GM19328 (cell line): ENCODE measurements at regions not wholly inside any gene's neighbourhood (a gene's known extent, or its start where the extent isn't known, plus 50 kb on each side); places are given as distances from the start of the nearest gene placed in this dataset.

Experiments
- ATAC-seq: cut with Tn5 transposase; IDR thresholded peaks from one replicate; pipeline ENCODE4 v1.9.1; 2021; ENCODE audit warnings: mild to moderate bottlenecking, moderate library complexity; ENCODE audit not compliant: unreplicated experiment

DNA sequence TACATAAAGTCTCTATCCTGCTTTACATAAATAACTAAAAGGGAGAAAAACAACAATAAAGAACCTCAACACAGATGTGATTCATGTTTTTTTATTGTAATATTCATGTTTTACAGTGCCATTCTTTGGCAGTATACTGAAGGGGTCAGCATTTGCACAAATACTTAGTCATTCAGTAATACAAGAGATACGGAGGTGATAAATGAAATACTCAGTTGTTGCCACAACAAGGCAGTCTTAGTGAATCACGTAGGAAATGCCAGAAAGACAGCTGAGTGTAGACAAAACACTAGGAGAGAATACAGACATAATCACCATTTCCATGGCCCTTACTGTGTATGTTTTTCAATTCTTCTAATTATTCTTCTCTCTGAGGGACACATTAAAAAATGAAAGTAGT lies 910.4 kb downstream of the METTL15 start:
- ATAC-seq: no peak

GRCh38 chr11:29017941-29018340 lies 909.8 kb downstream of the METTL15 start:
- no peak for ATAC-seq

DNA sequence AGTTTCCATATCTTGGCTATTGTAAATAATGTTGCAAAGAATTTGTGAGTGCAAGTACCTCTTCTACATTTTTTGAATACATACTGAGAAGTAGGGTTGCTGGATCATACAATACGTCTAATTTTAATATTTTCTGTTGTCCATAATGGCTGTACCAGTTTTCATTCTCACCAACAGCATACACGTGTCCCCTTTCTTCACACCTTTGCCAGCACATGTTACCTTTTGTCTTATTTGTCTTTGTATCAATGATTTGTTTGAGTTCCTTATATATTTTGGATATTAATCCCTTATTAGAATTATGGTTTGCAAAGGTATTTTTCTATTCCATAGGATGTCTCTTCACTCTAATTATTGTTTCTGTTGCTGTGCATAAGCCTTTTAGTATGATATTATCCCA lies 904.3 kb downstream of the METTL15 start:
- ATAC-seq: no peak

GRCh38 chr11:29009426-29009825 lies 901.2 kb downstream of the METTL15 start:
- no peak for ATAC-seq

DNA sequence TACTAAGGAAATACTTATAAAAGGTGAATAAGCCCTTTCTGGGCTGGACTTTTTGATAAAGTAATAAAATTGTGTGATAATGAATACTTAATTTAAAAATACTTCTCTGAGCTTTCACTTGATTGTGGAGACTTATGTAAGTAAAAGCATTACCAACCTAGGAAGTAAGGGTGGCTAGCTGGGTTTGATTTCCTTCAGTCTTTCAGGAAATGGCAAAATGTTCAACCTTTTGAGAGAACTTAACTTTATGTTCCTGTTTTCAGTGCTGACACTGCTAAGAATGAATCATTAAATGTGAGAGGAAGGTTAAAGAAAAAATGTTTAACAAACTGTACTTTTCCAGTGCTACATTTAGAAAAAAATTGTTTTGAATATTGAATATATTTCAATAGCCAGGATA lies 900.3 kb downstream of the METTL15 start:
- ATAC-seq: no peak

DNA sequence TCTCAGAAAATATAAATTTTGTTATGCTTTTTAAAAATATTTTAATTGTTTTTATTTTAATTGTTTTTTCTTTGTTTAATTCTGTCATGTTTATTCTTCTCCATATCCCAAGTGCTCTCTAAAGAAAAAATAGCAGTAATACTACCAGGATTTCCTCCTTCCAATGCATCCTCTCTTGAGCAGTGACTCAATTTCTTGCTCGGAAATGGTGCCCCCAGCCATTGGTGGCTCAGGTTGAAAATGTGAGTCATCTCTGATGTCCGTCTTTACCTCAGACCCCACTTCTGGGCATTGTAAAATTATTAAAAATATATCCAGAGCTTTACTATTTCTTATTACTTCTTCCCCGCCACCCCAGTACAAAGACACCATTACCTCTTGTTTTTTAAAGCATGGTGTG lies 898.5 kb downstream of the METTL15 start:
- no peak for ATAC-seq

DNA sequence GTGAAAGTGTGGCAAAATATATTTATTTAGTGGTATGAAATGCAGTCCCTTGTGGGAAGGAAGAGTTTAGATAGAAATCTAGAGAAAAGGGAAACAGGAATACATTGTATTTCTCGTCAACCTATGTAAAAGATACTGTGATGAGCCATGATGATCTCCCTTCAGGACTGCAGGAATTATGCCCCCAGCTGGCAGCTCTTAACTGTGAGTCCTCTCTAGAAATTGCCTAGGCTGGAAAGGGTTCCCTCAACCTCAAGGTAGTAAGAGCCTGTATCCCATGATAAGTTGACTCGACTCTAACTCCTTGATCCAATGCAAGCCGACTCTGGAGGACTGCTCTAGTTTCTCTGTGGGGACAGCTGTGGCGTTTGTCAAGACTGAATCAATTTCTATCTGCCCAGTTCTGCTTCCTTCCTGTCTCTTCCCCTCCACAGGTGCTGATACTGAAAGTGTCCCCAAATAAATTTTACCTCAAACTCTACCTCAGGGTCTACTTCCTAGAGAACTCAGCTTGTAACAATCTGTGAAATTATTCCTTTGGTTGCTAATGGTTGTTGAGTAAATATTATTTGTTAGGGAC lies 897.3 kb downstream of the METTL15 start:
- ATAC-seq: no peak

- ATAC-seq: no peak
Observed at GRCh38 chr11:29002816-29003215, 894.6 kb downstream of the METTL15 start.

DNA sequence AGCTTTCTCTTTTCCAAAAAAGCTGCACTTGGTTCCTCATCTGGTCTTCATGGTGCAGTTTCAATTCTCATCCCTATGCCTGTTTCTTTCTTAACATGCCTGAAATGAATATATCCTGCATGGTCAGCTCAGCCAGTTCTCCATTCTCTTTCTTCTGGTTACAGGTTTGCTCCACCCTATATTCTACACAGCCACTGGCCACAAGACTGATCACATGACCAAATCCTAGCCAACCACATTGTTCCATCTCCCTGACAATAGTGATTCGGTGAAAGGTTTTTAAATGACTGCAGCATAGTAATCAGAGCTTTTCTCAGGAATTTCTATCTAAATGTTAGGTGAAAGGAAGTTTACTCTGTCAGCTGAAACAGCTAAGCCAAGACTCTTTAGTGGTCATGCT lies 891.4 kb downstream of the METTL15 start:
- no peak for ATAC-seq

DNA sequence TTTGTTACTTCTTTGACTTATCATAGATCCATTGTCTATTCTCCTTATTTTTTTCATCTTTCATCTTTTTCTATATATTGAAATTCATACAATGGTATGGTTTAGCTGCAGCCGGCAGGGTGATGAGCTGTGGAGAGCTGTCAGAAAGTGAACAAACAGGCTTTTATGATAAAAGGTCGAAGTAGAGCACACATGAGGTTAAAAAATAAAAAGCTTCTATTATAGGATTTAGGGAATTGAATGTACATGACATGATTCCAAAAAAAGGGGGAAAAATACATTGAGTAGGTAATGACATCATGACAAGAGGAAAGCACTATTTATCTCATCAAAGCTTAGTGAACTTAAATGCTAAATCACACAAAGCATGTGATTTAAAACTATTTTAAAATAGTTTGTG lies 884.8 kb downstream of the METTL15 start:
- no peak for ATAC-seq

- no peak for ATAC-seq
Observed at GRCh38 chr11:28984231-28984630, 876.0 kb downstream of the METTL15 start.

DNA sequence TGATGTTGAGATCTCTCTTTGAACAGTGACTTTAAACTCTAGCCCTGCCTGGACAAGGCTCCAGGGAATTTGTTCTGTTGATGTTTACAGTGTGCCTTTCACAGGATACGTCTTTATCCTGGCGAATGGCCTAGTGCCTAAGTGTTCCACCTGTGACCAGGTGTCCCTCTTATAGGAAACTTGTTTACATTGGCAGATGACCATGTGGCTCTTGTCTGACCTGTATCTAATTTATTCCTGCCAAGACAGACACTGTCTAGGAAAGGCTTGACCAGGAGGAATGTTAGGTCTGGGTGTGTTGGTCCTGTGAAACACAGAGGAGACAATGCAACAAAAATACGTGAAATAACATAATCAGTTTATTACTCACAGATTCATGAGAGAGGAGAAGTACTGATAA lies 875.6 kb downstream of the METTL15 start:
- ATAC-seq: no peak

GRCh38 chr11:28981381-28981780 lies 873.2 kb downstream of the METTL15 start:
- ATAC-seq: no peak

DNA sequence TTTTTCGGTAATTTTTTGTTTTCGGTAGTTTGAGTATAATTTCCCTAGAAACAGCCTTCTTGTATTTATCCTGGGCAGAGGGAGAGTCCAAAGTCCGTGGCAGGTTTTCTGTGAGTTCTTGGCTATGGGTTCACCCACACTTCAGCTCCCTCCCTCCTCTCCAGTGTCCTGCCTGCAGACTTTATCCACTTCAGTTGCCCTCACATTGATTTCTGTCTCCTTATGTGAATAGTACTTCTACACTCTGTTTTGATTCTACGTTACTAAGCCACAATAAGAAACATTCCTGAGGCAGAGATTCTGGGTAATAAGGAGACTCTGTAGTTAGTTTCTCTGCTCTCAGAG lies 868.6 kb downstream of the METTL15 start:
- ATAC-seq: no peak

GRCh38 chr11:28976012-28976800 lies 868.0 kb downstream of the METTL15 start:
- no peak for ATAC-seq

DNA sequence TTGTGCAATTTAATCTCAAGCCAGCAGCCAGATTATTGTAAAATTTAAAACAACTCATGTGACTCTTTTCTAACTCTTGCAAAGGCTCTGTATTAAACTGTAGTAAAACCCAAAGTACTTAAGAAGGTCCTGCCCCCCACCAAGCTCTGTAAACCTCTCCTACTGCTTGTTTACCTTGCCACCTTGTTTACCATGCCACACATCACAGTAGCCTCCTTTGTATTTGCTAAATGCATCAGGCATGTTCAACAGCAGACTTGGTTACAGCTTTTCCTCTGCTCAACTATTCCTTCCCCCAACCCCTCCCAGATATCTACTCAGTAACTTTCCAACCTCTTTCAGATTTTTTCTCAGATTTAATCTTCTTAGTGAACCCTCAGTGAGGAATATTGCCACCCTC lies 861.6 kb downstream of the METTL15 start:
- no peak for ATAC-seq

GRCh38 chr11:28966951-28967350 lies 858.8 kb downstream of the METTL15 start:
- ATAC-seq: no peak

GRCh38 chr11:28965819-28966218 lies 857.6 kb downstream of the METTL15 start:
- ATAC-seq: no peak

DNA sequence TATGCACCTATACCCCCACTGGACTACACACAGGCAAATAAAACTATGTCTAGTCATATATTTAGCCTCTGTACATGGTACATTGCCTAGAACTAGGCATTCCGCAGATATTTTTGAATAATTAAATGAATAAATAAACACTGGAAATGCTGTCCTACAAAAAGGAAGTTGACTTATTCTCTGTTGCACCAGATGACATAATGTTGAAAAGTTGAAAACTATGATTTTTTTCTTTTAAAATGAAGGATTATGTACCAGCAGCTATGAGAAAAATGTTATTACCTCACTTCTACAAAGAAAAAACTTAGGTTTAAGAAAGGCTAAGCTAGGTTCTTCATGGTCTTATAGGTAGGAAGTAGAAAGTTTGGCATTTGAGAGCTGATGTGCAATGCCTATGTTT lies 856.6 kb downstream of the METTL15 start:
- ATAC-seq: no peak

DNA sequence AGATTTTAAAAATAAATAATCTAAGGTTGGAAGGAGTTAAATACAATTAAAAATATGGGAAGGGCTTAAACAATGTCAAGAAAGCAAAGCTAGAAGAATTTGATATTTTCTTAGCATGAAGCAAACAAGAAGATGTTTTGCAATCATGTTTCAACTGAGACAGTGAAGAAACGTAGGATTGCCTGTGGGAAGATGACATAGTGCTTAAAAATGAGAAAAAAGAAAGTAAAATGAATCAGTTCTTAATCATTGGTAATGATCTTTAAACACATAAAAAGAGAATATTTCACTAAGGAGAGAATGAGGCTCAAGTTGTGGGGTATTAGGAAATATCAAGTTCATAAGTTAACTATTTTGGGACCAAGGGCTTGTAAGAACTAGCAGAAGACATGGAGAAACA lies 855.0 kb downstream of the METTL15 start:
- no peak for ATAC-seq

DNA sequence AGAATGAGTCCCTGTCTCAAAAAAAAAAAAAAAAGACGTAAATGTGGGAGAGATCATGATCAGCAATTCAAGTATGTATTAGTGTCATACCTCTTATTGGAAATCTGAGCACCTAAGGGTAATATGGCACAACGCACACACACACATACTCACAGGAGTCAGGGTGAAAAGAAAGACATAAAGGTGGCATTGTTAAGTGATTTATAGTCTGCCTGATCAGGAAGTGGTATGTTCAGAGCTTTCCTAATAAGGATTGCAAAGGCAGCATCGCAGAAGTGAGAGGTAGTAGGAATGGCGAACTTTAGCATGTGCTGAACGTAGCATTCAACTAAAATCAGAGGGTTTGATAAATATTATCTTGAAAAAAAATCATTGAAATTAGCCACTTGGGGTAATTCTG lies 854.3 kb downstream of the METTL15 start:
- ATAC-seq: no peak

DNA sequence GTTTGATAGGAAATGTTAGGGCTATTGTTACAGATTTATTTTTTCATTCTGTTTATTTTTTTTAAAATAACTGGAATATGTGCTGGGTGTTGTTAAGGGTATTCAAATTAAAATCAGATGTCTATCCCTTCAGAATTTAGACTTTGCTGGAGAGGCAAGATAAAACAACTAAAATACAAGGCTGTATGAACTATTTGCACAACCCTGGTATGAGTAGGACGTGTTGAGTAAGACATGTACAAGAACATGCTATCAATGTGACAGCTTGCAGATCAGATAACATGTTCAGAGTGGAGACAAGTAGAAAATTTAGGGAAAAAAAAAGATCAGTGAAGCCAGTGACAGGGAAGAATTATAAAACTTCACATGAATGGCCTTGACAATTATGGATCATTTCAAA lies 853.5 kb downstream of the METTL15 start:
- ATAC-seq: no peak

GRCh38 chr11:28956446-28956845 lies 848.3 kb downstream of the METTL15 start:
- ATAC-seq: no peak
